ENCODE measurements at regions not wholly inside any gene's neighbourhood (a gene's known extent, or its start where the extent isn't known, plus 50 kb on each side); places are given as distances from the start of the nearest gene placed in this dataset.

DNA sequence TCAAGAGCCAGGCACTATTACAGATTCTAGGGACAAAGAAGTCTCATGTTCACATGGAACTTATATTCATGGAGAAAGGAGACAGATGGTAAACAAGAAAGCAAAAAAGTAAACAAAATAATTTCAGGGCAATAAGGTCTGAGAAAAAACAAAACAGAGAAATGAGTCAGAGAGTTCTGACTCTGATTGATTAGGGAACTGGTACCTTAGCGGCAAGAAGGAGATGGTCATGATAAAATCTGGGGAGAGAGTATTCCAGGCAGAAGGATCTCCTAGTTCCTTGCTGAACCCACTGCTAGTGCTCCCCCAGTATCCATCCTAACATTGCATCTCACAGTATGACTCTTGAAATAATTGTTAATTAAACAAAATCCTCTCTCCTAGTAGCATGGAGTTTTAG, 161.8 kb upstream of the KLF7 start:
- peaks cover 18% of the 10 kb centered on the region for H3K4me1 Mint-ChIP-seq (ENCODE audit: unreplicated experiment)
- H3K27ac Mint-ChIP-seq (ENCODE audit: unreplicated experiment), result no peak overlapping the region
- no peak for DNase-seq (ENCODE audit: low spot score)
- no peaks in the 10 kb centered on the region for H3K9me3 Mint-ChIP-seq (ENCODE audit: unreplicated experiment)
- TF ChIP-seq, protein P1, sequence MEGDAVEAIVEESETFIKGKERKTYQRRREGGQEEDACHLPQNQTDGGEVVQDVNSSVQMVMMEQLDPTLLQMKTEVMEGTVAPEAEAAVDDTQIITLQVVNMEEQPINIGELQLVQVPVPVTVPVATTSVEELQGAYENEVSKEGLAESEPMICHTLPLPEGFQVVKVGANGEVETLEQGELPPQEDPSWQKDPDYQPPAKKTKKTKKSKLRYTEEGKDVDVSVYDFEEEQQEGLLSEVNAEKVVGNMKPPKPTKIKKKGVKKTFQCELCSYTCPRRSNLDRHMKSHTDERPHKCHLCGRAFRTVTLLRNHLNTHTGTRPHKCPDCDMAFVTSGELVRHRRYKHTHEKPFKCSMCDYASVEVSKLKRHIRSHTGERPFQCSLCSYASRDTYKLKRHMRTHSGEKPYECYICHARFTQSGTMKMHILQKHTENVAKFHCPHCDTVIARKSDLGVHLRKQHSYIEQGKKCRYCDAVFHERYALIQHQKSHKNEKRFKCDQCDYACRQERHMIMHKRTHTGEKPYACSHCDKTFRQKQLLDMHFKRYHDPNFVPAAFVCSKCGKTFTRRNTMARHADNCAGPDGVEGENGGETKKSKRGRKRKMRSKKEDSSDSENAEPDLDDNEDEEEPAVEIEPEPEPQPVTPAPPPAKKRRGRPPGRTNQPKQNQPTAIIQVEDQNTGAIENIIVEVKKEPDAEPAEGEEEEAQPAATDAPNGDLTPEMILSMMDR (IDR thresholded peaks at IDR 0.05; ENCODE audit: unreplicated experiment), result no peak
- H3K4me3 Mint-ChIP-seq (ENCODE audit: unreplicated experiment), result no peak overlapping the region
- H3K27me3 Mint-ChIP-seq (ENCODE audit: unreplicated experiment), result no peaks in the 10 kb centered on the region
- H3K36me3 Mint-ChIP-seq (ENCODE audit: low read depth, unreplicated experiment), result no peaks in the 10 kb centered on the region

DNA sequence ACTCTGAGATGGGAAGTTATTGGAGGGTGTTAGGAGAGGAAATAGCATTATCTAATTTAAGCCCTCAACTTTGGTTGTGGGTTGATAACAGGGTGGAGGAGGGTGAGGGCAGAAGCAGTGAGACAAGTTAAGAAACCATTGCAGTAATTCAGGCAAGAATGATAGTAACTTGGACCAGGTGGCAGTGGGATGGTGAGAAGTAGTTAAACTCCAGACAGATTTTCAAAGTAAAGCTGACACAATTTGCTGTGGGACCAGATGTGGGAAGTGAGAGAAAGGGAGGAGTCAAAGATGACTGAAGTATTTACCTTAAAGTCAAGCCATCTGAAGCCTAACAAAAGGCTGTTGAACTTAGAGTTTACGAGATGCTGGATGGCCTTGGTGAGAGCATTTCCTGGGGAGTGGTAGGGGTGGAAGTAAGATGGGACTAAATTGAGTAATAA, 163.2 kb upstream of the KLF7 start:
- Mint-ChIP-seq H3K27ac (ENCODE audit: unreplicated experiment) (no peak overlapping the region), H3K4me3 (ENCODE audit: unreplicated experiment) (no peak overlapping the region)
- TF ChIP-seq, protein P1 (IDR thresholded peaks at IDR 0.05; ENCODE audit: unreplicated experiment), result no peak

DNA sequence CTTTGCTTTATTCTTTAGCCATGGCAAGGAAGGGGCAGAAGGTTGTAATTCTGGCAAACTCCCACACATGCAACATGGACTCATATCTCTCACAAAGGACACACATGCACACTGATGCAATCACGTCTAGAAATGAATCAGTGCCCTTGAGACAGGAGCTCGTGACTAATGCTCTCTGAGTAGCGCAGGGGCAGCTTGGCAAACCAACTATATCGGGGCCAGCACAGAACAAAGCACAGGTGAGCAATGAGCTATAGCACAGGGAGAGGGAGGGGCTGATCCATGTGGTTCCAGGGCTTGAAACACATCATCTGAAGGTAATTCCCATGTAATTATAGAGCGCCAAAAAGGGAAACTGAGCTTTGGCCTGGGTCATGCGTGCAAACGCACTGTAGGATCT, 165.2 kb upstream of the KLF7 start:
- H3K4me1 Mint-ChIP-seq (ENCODE audit: unreplicated experiment), result peaks cover 46% of the 10 kb centered on the region
- TF ChIP-seq, protein P1 (IDR thresholded peaks at IDR 0.05; ENCODE audit: unreplicated experiment), result no peak
- no peak overlapping the region for H3K4me3 Mint-ChIP-seq (ENCODE audit: unreplicated experiment)
- H3K36me3 Mint-ChIP-seq (ENCODE audit: low read depth, unreplicated experiment), result no peaks in the 10 kb centered on the region
- no peaks in the 10 kb centered on the region for H3K9me3 Mint-ChIP-seq (ENCODE audit: unreplicated experiment)
- H3K27ac Mint-ChIP-seq (ENCODE audit: unreplicated experiment), result no peak overlapping the region
- H3K27me3 Mint-ChIP-seq (ENCODE audit: unreplicated experiment), result peaks cover 6% of the 10 kb centered on the region
- no peak for DNase-seq (ENCODE audit: low spot score)

More for the DNA sequence above, 163.2 kb upstream of the KLF7 start:
- no peaks in the 10 kb centered on the region for H3K36me3 Mint-ChIP-seq (ENCODE audit: low read depth, unreplicated experiment)
- DNase-seq (ENCODE audit: low spot score), result no peak
- H3K27me3 Mint-ChIP-seq (ENCODE audit: unreplicated experiment), result no peaks in the 10 kb centered on the region
- peaks cover 30% of the 10 kb centered on the region for H3K4me1 Mint-ChIP-seq (ENCODE audit: unreplicated experiment)
- no peaks in the 10 kb centered on the region for H3K9me3 Mint-ChIP-seq (ENCODE audit: unreplicated experiment)

DNA sequence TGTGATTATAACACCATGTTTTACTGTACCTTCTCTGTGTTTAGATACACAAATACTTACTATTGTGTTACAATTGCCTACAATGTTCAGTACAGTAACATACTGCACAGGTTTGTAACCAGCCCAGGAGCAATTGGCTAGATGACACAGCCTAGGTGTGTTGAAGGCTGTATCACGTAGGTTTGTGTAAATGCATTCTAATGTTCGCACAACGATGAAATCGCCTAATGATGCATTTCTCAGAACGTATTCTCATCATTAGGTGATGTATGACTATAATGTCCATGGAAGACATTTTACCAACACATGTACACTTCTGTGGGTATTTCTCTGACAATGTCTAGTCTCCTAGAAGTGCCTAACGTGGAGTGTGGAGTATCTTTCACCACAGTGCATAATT, 165.9 kb upstream of the KLF7 start:
- H3K27me3 Mint-ChIP-seq (ENCODE audit: unreplicated experiment), result peaks cover 6% of the 10 kb centered on the region
- no peak overlapping the region for H3K27ac Mint-ChIP-seq (ENCODE audit: unreplicated experiment)
- H3K9me3 Mint-ChIP-seq (ENCODE audit: unreplicated experiment), result no peaks in the 10 kb centered on the region
- H3K36me3 Mint-ChIP-seq (ENCODE audit: low read depth, unreplicated experiment), result no peaks in the 10 kb centered on the region
- H3K4me3 Mint-ChIP-seq (ENCODE audit: unreplicated experiment), result no peak overlapping the region
- TF ChIP-seq, protein P1 (IDR thresholded peaks at IDR 0.05; ENCODE audit: unreplicated experiment), result no peak
- DNase-seq (ENCODE audit: low spot score), result no peak
- peaks cover 47% of the 10 kb centered on the region for H3K4me1 Mint-ChIP-seq (ENCODE audit: unreplicated experiment)

DNA sequence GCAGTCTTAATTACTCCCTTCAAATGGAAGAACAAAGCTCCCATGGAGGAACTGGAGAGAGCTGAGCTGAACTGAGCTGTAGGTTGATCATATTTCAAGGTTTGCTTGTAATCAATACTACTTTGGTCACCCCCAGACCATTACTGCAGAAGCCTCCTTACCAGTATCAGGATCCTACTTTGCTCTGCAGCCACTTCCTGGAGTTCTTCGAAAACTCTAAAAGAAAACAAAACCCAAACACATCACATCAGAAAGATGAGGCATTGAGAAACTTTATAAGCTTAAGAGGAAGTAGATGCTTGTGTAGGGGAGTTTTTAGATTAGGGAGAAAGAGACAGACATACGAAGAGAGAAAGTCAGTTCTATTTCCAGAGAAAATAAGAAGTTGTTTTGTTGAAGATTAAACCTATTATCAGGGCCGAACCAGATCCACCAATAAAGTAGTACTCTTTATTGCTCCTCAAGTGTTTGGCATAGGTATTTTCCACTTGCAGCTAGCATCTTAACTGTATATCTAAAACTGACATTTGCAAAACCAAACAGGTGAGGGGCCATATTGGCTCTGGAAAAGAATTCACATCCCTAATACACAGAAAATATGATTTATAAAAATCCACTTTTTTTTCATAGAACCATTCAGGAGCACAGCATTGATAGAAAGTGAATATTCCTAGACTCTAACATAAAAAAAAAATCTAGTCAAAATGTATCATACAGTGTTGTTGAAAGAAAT, 166.9 kb upstream of the KLF7 start:
- no peaks in the 10 kb centered on the region for H3K36me3 Mint-ChIP-seq (ENCODE audit: low read depth, unreplicated experiment)
- H3K27ac Mint-ChIP-seq (ENCODE audit: unreplicated experiment), result no peak overlapping the region
- no peak for DNase-seq (ENCODE audit: low spot score)
- H3K9me3 Mint-ChIP-seq (ENCODE audit: unreplicated experiment), result no peaks in the 10 kb centered on the region
- H3K4me1 Mint-ChIP-seq (ENCODE audit: unreplicated experiment), result peaks cover 49% of the 10 kb centered on the region
- peaks cover 6% of the 10 kb centered on the region for H3K27me3 Mint-ChIP-seq (ENCODE audit: unreplicated experiment)
- H3K4me3 Mint-ChIP-seq (ENCODE audit: unreplicated experiment), result no peak overlapping the region
- TF ChIP-seq, protein P1 (IDR thresholded peaks at IDR 0.05; ENCODE audit: unreplicated experiment), result no peak
